ENCODE measurements at regions not wholly inside any gene's neighbourhood (a gene's known extent, or its start where the extent isn't known, plus 50 kb on each side); places are given as distances from the start of the nearest gene placed in this dataset.

GRCh38 chr2:62423883-62424458 lies 82.0 kb downstream of the TMEM17 start:
- TF ChIP-seq CTCF (IDR thresholded peaks at IDR 0.05; ENCODE audit: insufficient read depth, low read depth, low read length) (no peak), EZH2 (IDR thresholded peaks at IDR 0.05; ENCODE audit: insufficient read depth, low read length) (no peak)
